GM21825 (cell line): ENCODE measurements at regions not wholly inside any gene's neighbourhood (a gene's known extent, or its start where the extent isn't known, plus 50 kb on each side); places are given as distances from the start of the nearest gene placed in this dataset.

Experiments
- ATAC-seq: cut with Tn5 transposase; IDR thresholded peaks from one replicate; pipeline ENCODE4 v1.9.1; 2021; ENCODE audit warnings: mild to moderate bottlenecking, moderate library complexity; ENCODE audit not compliant: unreplicated experiment

GRCh38 chr1:72357411-72357810, 75.1 kb upstream of the NEGR1 start:
- no peak for ATAC-seq

GRCh38 chr1:72355899-72356298, 73.6 kb upstream of the NEGR1 start:
- no peak for ATAC-seq

GRCh38 chr1:72341661-72342060, 59.3 kb upstream of the NEGR1 start:
- no peak for ATAC-seq

GRCh38 chr1:72336776-72337175, 54.4 kb upstream of the NEGR1 start:
- ATAC-seq, result no peak
